NT2/D1 (cell line): ENCODE measurements at regions not wholly inside any gene's neighbourhood (a gene's known extent, or its start where the extent isn't known, plus 50 kb on each side); places are given as distances from the start of the nearest gene placed in this dataset.
"Not testable (repeated sequence)": the region's sequence is repeated elsewhere in the genome, so short reads cannot be mapped to it uniquely, and the experiment has no call there.

Experiments
- DNase-seq: peaks from one replicate; pipeline ENCODE4 v3.0.0-alpha.2; 2011; ENCODE audit warnings: low read depth, low spot score
- H3K27me3 ChIP-seq: 2 replicates; pipeline ENCODE4 v1.6.0; 2011; ENCODE audit warnings: mild to moderate bottlenecking; ENCODE audit not compliant: insufficient read length, insufficient read depth
- H3K36me3 ChIP-seq: 2 replicates; pipeline ENCODE4 v1.6.1; 2011; ENCODE audit warnings: mild to moderate bottlenecking, low read length, mixed read lengths; ENCODE audit not compliant: insufficient read depth, insufficient read length
- H3K4me1 ChIP-seq: 2 replicates; pipeline ENCODE4 v1.5.1; 2011; ENCODE audit not compliant: insufficient read depth, insufficient read length
- H3K4me3 ChIP-seq: 2 replicates; pipeline ENCODE4 v1.5.1; 2011; ENCODE audit warnings: low read depth; ENCODE audit not compliant: insufficient read length
- H3K9ac ChIP-seq: 2 replicates; pipeline ENCODE4 v1.6.0; 2011; ENCODE audit warnings: low read depth; ENCODE audit not compliant: insufficient read length
- H3K9me3 ChIP-seq: 2 replicates; pipeline ENCODE4 v1.5.1; 2011; ENCODE audit warnings: mild to moderate bottlenecking, low read length; ENCODE audit not compliant: insufficient read depth
- SUZ12 ChIP-seq: IDR thresholded peaks from 2 replicates; pipeline ENCODE4 v1.6.1; 2011; ENCODE audit not compliant: insufficient read length, insufficient read depth; ENCODE audit errors: extremely low read depth
- YY1 ChIP-seq: IDR thresholded peaks from 2 replicates; pipeline ENCODE4 v1.6.1; 2011; ENCODE audit not compliant: insufficient read length, insufficient read depth
- ZNF274 ChIP-seq: IDR thresholded peaks from 2 replicates; pipeline ENCODE4 v1.6.1; 2011; ENCODE audit warnings: mild to moderate bottlenecking, low read depth, low read length

DNA sequence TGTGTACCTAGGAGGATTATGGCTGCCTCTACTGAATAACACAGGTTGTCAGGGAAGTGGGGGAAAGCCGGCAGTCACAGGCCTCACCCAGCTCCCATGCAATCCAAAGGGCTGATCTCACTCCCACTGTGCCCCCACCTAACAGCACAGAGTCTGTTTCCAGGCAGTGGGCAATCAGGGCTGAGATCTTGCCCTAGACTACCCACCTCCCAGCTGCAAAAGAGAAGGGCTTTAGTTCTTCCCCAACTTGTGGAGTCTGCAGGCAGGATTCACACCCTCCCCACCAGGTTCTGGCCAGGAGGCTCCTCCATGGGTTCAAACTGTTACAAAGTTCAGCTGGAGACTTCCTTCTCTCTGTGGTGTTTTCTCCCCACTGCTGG is 66.0 kb upstream of the OLIG3 start:
- no peaks in the 10 kb centered on the region for H3K4me1 ChIP-seq
- H3K9ac ChIP-seq: no peak overlapping the region
- H3K9me3 ChIP-seq: no peaks in the 10 kb centered on the region
- TF ChIP-seq SUZ12: no peak
- no peak for TF ChIP-seq ZNF274
- TF ChIP-seq YY1: no peak
- DNase-seq: no peak
- no peak overlapping the region for H3K4me3 ChIP-seq
- no peaks in the 10 kb centered on the region for H3K27me3 ChIP-seq
- H3K36me3 ChIP-seq: no peaks in the 10 kb centered on the region

DNA sequence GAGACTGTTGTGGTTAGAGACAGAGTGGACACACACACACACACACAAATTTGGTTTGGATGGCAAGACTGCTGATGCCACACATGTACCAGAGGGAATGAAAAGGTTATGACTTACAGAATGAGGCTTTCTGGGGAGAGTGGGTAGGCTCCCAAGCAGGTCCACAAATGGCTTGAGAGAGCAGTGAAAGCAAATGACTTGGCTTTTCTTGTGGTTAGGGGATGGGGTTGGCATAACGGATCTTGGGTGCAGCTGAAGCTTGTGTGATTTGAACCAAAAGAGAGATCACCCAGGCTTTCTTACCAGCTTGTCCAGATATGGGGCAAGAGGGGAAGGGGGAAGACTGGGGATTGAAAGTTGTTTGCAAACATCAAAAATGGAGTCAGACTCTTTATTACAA is 73.9 kb upstream of the OLIG3 start:
- H3K36me3 ChIP-seq: no peaks in the 10 kb centered on the region
- no peaks in the 10 kb centered on the region for H3K27me3 ChIP-seq
- no peak for TF ChIP-seq ZNF274
- TF ChIP-seq SUZ12: no peak
- TF ChIP-seq YY1: no peak
- no peaks in the 10 kb centered on the region for H3K4me1 ChIP-seq
- H3K9ac ChIP-seq: no peak overlapping the region
- no peak overlapping the region for H3K4me3 ChIP-seq
- no peak for DNase-seq
- H3K9me3 ChIP-seq: no peaks in the 10 kb centered on the region

DNA sequence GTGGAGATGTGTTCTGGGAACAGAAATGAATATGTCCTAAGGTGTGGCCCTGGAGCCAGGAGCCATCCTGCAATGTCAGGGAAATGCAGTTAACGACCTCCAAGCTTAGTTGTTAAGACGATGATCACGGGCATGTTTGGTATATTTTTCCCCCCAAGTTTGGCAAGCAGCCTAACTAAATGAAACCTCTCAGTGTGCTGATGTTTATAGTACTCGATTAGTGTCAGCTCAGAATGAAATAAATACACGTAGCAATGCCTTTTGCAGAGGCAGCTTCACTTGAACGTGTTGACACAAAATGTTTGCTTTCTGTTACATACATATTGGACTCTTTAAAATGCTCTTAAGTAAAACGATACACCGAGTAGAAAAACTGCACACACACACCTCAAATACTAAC is 76.2 kb upstream of the OLIG3 start:
- Histone ChIP-seq H3K9ac (no peak overlapping the region), H3K4me1 (no peaks in the 10 kb centered on the region), H3K27me3 (no peaks in the 10 kb centered on the region), H3K36me3 (no peaks in the 10 kb centered on the region), H3K4me3 (no peak overlapping the region), H3K9me3 (no peaks in the 10 kb centered on the region)
- no peak for TF ChIP-seq ZNF274
- TF ChIP-seq YY1: no peak
- TF ChIP-seq SUZ12: no peak
- DNase-seq: no peak

DNA sequence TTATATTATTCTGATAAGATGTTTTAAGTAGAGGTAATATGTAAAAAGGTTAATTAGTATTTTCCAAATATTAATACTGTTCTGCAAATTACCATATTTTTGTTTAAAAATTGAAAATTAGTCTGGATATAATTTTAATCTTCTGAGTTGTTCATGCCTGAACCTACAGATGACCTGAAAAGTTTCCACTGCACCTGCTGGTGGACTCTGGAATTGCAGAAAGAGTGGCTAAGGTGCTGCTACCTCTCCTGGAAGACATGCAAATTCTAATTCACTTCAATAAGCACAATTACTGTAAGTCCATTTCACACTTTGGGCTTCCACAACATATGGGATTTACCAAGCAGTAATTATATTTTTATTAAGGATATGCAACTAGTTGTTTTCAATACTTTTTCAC is 77.7 kb upstream of the OLIG3 start:
- Histone ChIP-seq H3K9ac (no peak overlapping the region), H3K4me1 (no peaks in the 10 kb centered on the region), H3K4me3 (no peak overlapping the region), H3K36me3 (no peaks in the 10 kb centered on the region), H3K27me3 (no peaks in the 10 kb centered on the region), H3K9me3 (no peaks in the 10 kb centered on the region)
- DNase-seq: no peak
- TF ChIP-seq ZNF274 (no peak), YY1 (no peak), SUZ12 (no peak)

DNA sequence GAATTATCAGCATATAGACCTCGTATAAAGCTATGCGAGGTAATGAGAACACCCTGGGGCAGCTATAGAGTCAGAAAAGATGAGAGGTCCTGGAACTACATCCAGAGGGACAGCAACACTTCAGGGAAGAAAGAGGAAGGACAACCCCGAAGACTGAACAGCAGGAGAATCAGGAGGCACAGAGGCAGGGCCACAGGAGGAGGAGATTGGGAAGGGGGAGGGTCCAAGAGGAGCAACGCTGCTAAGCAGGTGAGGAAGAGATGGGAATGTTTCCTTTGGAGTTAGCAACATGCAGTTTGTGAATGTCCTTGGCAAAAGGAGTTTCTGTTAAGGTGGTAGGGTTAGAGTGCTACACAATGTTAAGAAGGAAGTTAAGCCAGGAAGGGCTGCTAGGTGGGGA is 79.5 kb upstream of the OLIG3 start:
- TF ChIP-seq YY1 (no peak), SUZ12 (no peak), ZNF274 (no peak)
- no peaks in the 10 kb centered on the region for H3K9me3 ChIP-seq
- H3K9ac ChIP-seq: no peak overlapping the region
- H3K4me1 ChIP-seq: no peaks in the 10 kb centered on the region
- no peaks in the 10 kb centered on the region for H3K27me3 ChIP-seq
- no peaks in the 10 kb centered on the region for H3K36me3 ChIP-seq
- DNase-seq: no peak
- H3K4me3 ChIP-seq: no peak overlapping the region

DNA sequence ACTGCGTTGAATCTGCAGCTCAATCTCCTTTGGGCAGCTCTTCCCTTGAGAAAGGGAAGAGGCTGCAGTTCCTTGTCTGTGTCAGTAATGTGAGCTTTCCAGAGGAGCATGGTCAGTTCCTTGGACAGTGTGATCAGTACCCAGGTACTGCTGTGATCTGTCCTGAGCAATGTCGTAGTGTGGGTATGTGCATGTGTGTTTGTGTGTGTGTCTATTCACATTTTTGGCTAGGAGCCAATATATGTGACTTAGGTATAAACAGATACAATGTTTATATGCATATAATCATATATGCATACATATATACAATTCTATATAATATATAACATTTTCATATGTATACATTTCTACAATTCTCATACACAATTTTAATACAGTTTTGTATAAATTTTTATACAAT is 85.4 kb upstream of the OLIG3 start:
- Histone ChIP-seq H3K4me1 (no peaks in the 10 kb centered on the region), H3K4me3 (no peak overlapping the region), H3K36me3 (no peaks in the 10 kb centered on the region), H3K27me3 (no peaks in the 10 kb centered on the region), H3K9me3 (no peaks in the 10 kb centered on the region), H3K9ac (no peak overlapping the region)
- DNase-seq: no peak
- TF ChIP-seq ZNF274 (no peak), SUZ12 (no peak), YY1 (no peak)

DNA sequence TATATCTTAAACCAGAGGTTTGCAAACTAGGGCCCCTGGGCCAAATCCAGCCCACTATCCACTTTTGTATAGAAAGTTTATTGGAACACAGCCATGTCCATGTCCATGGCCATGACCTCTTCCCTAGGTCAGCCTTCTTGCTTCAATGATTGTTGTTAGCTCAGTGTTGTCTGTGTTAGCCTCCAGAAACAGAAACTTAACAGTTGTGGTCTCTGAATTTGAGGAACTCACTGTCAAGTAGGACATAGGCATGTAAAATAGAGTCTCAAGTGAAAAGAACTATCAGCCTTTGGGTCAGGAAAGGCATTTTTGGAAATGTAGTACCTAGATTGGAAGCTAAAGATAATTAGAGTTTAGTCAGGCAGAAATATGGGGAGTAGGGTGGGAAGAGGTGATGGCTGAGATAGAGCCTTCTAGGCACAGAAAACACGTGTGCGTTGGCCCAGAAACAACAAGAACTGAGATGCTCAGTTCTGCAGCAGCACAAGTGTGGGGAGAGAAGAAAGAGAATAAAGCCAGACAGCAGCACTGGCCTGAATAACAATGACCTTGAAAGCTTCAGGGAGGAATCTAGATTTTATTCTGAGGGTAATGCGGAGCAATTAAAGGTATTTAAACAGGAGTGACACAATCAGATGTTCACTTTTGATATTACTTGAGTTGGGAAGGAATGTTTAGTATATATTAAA is 87.0 kb upstream of the OLIG3 start:
- no peak overlapping the region for H3K4me3 ChIP-seq
- no peaks in the 10 kb centered on the region for H3K27me3 ChIP-seq
- TF ChIP-seq SUZ12 (no peak), YY1 (no peak), ZNF274 (no peak)
- H3K9me3 ChIP-seq: no peaks in the 10 kb centered on the region
- DNase-seq: no peak
- H3K36me3 ChIP-seq: no peaks in the 10 kb centered on the region
- H3K4me1 ChIP-seq: no peaks in the 10 kb centered on the region
- no peak overlapping the region for H3K9ac ChIP-seq

DNA sequence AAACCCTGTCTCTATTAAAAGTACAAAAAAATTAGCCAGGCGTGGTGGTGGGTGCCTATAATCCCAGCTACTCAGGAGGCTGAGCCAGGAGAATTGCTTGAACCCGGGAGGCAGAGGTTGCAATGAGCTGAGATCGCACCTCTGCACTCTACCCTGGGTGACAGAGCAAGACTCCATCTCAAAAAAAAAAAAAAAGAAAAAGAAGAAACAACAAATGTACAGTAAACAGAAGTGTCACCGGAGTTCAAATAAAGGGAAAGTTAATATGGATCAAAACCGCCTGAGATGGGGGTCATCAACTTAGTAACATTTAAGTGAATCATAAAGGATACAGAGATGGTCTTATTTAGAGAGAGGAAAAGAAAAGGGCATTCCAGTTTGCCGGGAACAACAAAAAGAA is 89.3 kb upstream of the OLIG3 start:
- H3K27me3 ChIP-seq, H3K9ac ChIP-seq, H3K4me1 ChIP-seq, H3K36me3 ChIP-seq, H3K9me3 ChIP-seq, H3K4me3 ChIP-seq, DNase-seq: not testable (repeated sequence)
